GM12872 (cell line): ENCODE measurements at regions not wholly inside any gene's neighbourhood (a gene's known extent, or its start where the extent isn't known, plus 50 kb on each side); places are given as distances from the start of the nearest gene placed in this dataset.

Experiments
- TF ChIP-seq, protein P1 (sequence below): IDR thresholded peaks from 3 replicates; pipeline ENCODE4 v1.5.1; 2011; ENCODE audit warnings: low read depth, mild to moderate bottlenecking, low read length, moderate library complexity; ENCODE audit not compliant: insufficient read depth

DNA sequence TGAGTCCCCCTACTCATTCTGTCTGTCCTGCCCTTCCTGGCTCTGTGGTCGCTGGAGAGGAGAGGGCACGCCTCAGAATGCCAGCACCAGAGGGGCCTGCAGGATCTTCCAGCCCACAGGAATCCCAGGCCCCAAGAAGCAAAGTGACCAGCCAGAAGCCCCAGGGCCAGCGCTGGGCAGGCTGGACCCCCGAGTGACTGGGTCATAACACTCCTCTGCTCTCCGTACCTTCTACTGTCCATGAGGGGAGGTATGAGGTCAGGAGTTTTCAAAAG lies 102.6 kb upstream of the GPR26 start:
- TF ChIP-seq, protein P1, sequence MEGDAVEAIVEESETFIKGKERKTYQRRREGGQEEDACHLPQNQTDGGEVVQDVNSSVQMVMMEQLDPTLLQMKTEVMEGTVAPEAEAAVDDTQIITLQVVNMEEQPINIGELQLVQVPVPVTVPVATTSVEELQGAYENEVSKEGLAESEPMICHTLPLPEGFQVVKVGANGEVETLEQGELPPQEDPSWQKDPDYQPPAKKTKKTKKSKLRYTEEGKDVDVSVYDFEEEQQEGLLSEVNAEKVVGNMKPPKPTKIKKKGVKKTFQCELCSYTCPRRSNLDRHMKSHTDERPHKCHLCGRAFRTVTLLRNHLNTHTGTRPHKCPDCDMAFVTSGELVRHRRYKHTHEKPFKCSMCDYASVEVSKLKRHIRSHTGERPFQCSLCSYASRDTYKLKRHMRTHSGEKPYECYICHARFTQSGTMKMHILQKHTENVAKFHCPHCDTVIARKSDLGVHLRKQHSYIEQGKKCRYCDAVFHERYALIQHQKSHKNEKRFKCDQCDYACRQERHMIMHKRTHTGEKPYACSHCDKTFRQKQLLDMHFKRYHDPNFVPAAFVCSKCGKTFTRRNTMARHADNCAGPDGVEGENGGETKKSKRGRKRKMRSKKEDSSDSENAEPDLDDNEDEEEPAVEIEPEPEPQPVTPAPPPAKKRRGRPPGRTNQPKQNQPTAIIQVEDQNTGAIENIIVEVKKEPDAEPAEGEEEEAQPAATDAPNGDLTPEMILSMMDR = no peak

DNA sequence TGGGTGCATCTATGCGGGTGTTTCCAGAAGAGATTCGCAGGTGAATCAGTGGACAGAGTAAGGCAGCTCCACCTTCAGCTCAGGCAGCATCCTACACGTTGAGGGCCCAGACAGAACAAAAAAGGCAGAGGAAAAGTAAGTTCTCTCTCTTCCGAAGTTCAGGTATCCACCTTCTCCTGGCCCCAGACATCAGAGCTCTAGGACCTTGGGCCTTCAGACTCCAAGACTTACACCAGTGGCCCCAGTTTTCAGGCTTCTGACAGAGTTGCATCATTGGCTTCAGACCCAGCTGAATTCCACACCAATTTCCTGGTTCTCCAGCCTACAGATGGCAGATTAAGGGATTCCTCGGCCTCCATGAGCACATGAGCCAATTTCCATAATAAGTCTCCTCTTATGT lies 102.2 kb upstream of the GPR26 start:
- TF ChIP-seq, protein P1 = no peak

DNA sequence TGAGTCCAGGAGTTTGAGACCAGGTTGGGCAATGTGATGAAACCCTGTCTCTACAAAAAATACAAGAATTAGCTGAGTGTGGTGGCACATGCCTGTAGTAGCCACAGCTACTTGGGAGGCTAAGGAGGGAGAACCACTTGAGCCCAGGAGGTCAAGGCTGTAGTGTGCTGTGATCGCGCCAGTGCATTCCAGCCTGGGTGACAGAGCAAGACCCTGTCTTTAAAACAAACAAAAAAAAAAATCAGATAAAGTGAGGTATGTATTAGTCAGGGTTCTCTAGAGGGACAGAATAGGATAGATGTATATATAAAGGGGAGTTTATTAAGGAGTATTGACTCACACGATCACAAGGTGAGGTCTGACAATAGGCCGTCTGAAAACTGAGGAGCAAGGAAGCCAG lies 101.5 kb upstream of the GPR26 start:
- TF ChIP-seq, protein P1 = no peak

DNA sequence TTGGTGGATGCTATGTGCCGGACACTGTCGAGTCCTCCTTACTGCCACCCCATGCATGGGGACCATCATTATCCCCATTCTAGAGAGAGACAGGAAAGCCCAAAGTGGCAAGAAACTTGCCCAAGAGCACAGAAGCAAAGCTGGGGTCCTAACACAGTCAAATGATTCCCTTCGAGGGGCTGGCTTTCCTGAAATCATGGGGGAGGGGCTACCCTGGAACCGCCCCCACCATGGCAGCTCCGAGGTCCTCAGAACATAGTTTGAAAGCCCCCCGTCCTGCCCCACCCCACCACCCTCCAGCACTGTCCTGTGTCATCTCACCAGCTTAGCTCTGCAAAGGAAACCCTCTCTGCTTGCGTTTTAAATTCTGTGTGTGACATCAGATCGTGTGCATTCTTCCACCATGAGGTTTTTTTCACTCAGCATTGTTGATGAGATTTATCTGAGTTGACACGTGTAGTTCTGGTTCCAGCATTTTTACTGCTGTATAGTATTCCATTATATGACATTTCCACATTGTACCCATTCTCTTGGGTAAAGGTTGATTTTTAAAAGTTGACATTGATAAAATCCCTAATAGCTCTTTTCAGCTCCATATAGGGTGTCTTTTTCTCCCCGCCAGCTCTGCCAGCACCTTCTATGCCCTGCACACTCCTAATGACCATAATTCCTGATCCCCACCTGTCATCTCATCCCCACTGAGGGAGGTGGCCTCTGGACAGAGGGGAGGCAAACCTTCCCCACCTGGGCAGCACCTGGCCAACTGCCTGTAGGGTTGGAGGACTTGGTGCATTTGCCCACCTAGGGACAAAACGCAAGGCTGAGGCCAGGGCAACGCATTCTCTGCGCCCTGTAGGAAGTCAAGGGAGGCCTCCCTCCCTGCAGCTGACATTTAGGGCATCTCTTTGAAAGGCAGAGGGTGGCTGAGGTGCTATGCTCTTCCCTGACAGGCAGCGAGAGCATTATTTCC lies 100.2 kb upstream of the GPR26 start:
- TF ChIP-seq, protein P1 = no peak

DNA sequence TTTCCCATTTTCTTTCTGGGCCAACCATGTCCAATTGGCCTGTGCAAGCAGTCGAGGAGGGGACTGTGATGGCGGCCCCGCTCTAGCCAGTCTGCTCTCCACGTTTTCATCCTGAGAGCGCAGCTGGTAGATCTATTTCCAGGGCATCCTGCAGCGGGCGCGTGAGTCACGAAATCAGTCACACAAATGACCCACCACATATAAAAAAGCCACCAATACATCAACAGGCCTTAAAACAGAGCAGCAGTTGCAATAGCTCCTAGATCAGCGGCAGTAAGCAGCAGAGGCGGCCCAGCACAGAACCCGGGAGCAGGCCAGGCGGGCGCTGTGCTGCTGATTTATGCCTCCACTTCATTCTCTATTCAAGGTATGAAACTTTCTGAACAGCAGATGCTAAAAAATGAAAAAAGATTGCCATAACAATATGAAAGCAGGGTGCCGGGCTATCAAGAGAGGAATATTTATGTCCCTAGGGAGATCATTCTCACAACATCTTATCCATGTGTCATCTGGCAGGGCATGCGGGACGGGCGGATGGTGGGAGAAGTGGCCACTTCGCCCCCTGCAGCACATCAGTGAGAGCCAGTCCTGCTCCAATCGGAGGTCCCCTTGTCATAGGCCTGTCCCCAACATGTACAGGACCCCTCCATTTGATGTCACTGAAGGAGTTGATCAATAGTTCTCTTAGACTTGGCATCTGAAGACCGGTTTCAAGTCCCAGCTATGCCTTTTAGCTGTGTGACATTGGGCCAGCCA lies 98.0 kb upstream of the GPR26 start:
- TF ChIP-seq, protein P1 = no peak

DNA sequence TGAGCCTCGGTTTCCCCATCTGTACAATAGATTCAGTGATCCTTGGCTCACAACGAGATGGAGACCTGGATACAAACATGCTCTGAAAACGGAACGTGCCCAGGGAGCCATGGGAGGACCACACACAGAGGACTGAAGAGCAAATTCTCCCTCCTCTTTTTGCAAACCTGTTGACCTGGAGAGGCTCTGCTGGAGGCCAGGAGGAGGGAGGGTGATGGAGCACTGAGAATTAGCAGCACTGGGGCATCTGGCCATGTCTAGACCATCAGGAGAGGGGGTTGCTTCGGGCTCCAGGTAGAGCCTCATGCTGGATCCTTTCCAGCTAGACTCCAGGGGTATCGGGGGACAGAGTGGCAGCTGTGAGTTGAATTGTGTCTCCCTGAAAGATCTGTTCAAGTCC lies 97.4 kb upstream of the GPR26 start:
- TF ChIP-seq, protein P1 = no peak

DNA sequence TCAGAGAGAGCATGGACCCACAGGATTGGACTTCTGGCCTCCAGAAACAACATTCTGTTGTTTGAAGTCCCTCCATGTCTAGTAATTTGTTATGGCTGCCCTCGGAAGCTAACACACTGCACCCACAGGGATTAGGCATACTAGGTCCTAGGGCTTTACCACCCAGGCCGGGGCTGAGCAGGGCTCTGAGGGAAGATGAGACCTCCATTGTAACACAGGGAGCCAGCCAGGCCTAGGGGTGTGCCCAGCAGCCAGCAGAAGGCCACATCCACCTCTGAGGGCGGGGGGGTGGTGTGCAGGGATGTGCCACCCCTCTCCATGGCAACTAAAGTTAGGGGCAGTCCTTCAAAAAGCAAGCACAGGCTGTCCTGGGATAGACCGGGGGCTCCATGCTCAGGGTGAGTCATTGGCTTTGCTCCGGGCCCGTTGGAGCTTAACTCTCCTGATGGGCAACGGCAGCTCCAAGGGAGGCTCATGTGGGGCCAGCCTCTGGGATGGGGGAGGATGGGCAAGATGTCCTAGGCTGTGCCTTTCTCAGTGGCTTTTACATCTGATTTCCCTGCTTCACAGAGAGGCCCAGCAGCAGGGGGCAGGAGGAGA lies 96.6 kb upstream of the GPR26 start:
- TF ChIP-seq, protein P1 = no peak
